ENCODE measurements at regions not wholly inside any gene's neighbourhood (a gene's known extent, or its start where the extent isn't known, plus 50 kb on each side); places are given as distances from the start of the nearest gene placed in this dataset.

DNA sequence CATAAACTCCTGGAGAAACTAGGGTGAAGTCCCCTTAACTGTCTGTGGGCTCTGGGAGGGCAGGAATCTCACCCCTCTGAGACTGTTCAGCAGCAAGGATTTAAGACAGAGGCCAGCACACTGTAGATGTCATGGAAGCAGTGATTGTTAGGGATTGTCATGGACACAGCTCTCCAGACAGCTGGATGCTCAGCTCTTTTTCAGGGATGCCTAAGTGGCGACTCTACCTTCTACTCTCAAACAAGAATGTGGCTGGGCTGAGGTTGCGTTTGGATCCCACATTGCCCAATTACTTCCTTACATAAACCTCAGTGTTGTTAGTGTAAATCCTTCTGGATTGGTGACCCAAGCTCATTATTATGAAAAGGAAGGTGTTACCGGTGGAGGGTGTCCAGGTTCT lies 291.9 kb upstream of the VCX3A start:
- no peaks in the 10 kb centered on the region for H4K20me1 ChIP-seq (ENCODE audit: insufficient read depth)
- TF ChIP-seq FOSL2 (IDR thresholded peaks at IDR 0.05; ENCODE audit: borderline replicate concordance, low read depth) (no peak), RFX5 (IDR thresholded peaks at IDR 0.05; ENCODE audit: low read length) (no peak), MXI1 (IDR thresholded peaks at IDR 0.05; ENCODE audit: low read depth, low read length) (no peak)
- TF ChIP-seq, protein P1, sequence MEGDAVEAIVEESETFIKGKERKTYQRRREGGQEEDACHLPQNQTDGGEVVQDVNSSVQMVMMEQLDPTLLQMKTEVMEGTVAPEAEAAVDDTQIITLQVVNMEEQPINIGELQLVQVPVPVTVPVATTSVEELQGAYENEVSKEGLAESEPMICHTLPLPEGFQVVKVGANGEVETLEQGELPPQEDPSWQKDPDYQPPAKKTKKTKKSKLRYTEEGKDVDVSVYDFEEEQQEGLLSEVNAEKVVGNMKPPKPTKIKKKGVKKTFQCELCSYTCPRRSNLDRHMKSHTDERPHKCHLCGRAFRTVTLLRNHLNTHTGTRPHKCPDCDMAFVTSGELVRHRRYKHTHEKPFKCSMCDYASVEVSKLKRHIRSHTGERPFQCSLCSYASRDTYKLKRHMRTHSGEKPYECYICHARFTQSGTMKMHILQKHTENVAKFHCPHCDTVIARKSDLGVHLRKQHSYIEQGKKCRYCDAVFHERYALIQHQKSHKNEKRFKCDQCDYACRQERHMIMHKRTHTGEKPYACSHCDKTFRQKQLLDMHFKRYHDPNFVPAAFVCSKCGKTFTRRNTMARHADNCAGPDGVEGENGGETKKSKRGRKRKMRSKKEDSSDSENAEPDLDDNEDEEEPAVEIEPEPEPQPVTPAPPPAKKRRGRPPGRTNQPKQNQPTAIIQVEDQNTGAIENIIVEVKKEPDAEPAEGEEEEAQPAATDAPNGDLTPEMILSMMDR (IDR thresholded peaks at IDR 0.05), result no peak
- TF ChIP-seq, protein P2, sequence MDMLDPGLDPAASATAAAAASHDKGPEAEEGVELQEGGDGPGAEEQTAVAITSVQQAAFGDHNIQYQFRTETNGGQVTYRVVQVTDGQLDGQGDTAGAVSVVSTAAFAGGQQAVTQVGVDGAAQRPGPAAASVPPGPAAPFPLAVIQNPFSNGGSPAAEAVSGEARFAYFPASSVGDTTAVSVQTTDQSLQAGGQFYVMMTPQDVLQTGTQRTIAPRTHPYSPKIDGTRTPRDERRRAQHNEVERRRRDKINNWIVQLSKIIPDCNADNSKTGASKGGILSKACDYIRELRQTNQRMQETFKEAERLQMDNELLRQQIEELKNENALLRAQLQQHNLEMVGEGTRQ (IDR thresholded peaks at IDR 0.05; ENCODE audit: borderline replicate concordance, low read depth, low read length), result no peak
- no peaks in the 10 kb centered on the region for H3K9me2 ChIP-seq
- WGBS (ENCODE audit: low lambda C conversion rate), result 13% methylated on average over 3 of the region's 3 CpGs
- H3K36me3 ChIP-seq (replicated peaks in 1 of 2; ENCODE audit: control insufficient read depth in 1 of 2, insufficient read depth in 2 of 2, low read length in 1 of 2), result no peaks in the 10 kb centered on the region
- H3K27me3 ChIP-seq (ENCODE audit: insufficient read depth), result no peaks in the 10 kb centered on the region
- H3K9me3 ChIP-seq, result peaks cover 4% of the 10 kb centered on the region; the same call in 1 of the 2 replicates
- no peak overlapping the region for H3K4me3 ChIP-seq (ENCODE audit: low read depth in 2 of 2, low read length in 1 of 2)
- no peak overlapping the region for H3K27ac ChIP-seq (ENCODE audit: low read depth in 2 of 2, low read length in 1 of 2)
- no peak overlapping the region for H3K9ac ChIP-seq
- no peak for DNase-seq
- ChIA-PET CTCF (no interaction called here), POLR2A (no interaction called here)
- H2AFZ ChIP-seq (ENCODE audit: low read depth), result no peak overlapping the region
- H3K79me2 ChIP-seq (ENCODE audit: insufficient read depth), result no peaks in the 10 kb centered on the region
- H3K4me2 ChIP-seq, result no peak overlapping the region
- no peaks in the 10 kb centered on the region for H3F3A ChIP-seq (replicated peaks; ENCODE audit: insufficient read depth)
- H3K4me1 ChIP-seq (ENCODE audit: control insufficient read depth in 1 of 2, insufficient read depth in 2 of 2, low read depth in 1 of 2, low read length in 1 of 2), result no peaks in the 10 kb centered on the region

DNA sequence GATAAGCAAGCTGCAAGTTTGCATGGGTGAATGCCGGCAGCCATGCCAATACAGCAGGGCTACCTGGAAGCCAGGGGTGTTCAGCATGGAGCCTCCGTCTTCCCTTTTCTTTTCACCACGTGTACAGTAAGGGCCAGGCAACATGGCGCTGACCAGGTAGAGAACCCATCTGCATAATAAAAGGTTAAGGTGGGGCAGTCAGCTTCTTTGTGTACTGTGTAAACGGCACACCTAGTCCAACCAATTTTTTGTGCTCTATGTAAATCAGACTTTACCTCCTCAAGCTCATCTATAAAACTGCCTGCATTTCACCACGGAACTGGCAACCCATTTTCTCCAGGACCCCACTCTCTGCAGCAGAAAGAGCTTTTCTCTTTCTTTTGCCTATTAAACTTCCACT lies 286.8 kb upstream of the VCX3A start:
- Histone ChIP-seq H3K36me3 (replicated peaks in 1 of 2; ENCODE audit: control insufficient read depth in 1 of 2, insufficient read depth in 2 of 2, low read length in 1 of 2) (no peaks in the 10 kb centered on the region), H2AFZ (ENCODE audit: low read depth) (no peak overlapping the region), H3K4me3 (ENCODE audit: low read depth in 2 of 2, low read length in 1 of 2) (no peak overlapping the region), H3F3A (replicated peaks; ENCODE audit: insufficient read depth) (no peaks in the 10 kb centered on the region), H3K27ac (ENCODE audit: low read depth in 2 of 2, low read length in 1 of 2) (no peak overlapping the region), H3K9me2 (no peaks in the 10 kb centered on the region), H3K4me1 (ENCODE audit: control insufficient read depth in 1 of 2, insufficient read depth in 2 of 2, low read depth in 1 of 2, low read length in 1 of 2) (no peaks in the 10 kb centered on the region), H3K9me3 (no peaks in the 10 kb centered on the region), H3K27me3 (ENCODE audit: insufficient read depth) (no peaks in the 10 kb centered on the region), H3K4me2 (no peak overlapping the region), H4K20me1 (ENCODE audit: insufficient read depth) (no peaks in the 10 kb centered on the region), H3K9ac (no peak overlapping the region), H3K79me2 (ENCODE audit: insufficient read depth) (no peaks in the 10 kb centered on the region)
- CTCF ChIA-PET, result no interaction called here
- no peak for DNase-seq
- POLR2A ChIA-PET, result no interaction called here
- no peak for TF ChIP-seq SMC3 (IDR thresholded peaks at IDR 0.05; ENCODE audit: low read depth, low read length)
- no peak for TF ChIP-seq GATA2 (CRISPR knock-in tag; IDR thresholded peaks at IDR 0.05)
- TF ChIP-seq TCF12 (IDR thresholded peaks at IDR 0.05), result no peak
- TF ChIP-seq, protein P3, sequence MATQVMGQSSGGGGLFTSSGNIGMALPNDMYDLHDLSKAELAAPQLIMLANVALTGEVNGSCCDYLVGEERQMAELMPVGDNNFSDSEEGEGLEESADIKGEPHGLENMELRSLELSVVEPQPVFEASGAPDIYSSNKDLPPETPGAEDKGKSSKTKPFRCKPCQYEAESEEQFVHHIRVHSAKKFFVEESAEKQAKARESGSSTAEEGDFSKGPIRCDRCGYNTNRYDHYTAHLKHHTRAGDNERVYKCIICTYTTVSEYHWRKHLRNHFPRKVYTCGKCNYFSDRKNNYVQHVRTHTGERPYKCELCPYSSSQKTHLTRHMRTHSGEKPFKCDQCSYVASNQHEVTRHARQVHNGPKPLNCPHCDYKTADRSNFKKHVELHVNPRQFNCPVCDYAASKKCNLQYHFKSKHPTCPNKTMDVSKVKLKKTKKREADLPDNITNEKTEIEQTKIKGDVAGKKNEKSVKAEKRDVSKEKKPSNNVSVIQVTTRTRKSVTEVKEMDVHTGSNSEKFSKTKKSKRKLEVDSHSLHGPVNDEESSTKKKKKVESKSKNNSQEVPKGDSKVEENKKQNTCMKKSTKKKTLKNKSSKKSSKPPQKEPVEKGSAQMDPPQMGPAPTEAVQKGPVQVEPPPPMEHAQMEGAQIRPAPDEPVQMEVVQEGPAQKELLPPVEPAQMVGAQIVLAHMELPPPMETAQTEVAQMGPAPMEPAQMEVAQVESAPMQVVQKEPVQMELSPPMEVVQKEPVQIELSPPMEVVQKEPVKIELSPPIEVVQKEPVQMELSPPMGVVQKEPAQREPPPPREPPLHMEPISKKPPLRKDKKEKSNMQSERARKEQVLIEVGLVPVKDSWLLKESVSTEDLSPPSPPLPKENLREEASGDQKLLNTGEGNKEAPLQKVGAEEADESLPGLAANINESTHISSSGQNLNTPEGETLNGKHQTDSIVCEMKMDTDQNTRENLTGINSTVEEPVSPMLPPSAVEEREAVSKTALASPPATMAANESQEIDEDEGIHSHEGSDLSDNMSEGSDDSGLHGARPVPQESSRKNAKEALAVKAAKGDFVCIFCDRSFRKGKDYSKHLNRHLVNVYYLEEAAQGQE (IDR thresholded peaks at IDR 0.05; ENCODE audit: low read depth, low read length), result no peak
- no peak for TF ChIP-seq POLR2AphosphoS5 (IDR thresholded peaks at IDR 0.05; ENCODE audit: low read depth, low read length)
- no peak for TF ChIP-seq TEAD4 (IDR thresholded peaks at IDR 0.05; ENCODE audit: borderline replicate concordance, insufficient read depth)
- no peak for TF ChIP-seq RFX5 (IDR thresholded peaks at IDR 0.05; ENCODE audit: low read length)
- TF ChIP-seq NRF1 (IDR thresholded peaks at IDR 0.05; ENCODE audit: low read depth, low read length), result no peak
- TF ChIP-seq, protein P4, sequence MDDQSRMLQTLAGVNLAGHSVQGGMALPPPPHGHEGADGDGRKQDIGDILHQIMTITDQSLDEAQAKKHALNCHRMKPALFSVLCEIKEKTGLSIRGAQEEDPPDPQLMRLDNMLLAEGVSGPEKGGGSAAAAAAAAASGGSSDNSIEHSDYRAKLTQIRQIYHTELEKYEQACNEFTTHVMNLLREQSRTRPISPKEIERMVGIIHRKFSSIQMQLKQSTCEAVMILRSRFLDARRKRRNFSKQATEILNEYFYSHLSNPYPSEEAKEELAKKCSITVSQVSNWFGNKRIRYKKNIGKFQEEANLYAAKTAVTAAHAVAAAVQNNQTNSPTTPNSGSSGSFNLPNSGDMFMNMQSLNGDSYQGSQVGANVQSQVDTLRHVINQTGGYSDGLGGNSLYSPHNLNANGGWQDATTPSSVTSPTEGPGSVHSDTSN (IDR thresholded peaks at IDR 0.05), result no peak
- TF ChIP-seq NFIC (IDR thresholded peaks at IDR 0.05; ENCODE audit: borderline replicate concordance), result no peak
- TF ChIP-seq, protein P5, sequence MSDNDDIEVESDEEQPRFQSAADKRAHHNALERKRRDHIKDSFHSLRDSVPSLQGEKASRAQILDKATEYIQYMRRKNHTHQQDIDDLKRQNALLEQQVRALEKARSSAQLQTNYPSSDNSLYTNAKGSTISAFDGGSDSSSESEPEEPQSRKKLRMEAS (IDR thresholded peaks at IDR 0.05; ENCODE audit: low read depth), result no peak
- no peak for TF ChIP-seq TAF1 (IDR thresholded peaks at IDR 0.05; ENCODE audit: borderline replicate concordance, low read depth, low read length)
- TF ChIP-seq RAD21 (IDR thresholded peaks at IDR 0.05; ENCODE audit: low read length), result no peak
- TF ChIP-seq ELF1 (IDR thresholded peaks at IDR 0.05), result no peak
- TF ChIP-seq FOXM1 (IDR thresholded peaks at IDR 0.05; ENCODE audit: low read depth), result no peak
- no peak for TF ChIP-seq EZH2phosphoT487 (IDR thresholded peaks at IDR 0.05; ENCODE audit: borderline replicate concordance, low read depth)
- no peak for TF ChIP-seq MXI1 (IDR thresholded peaks at IDR 0.05; ENCODE audit: low read depth, low read length)
- 32% methylated on average over 5 of the region's 6 CpGs for WGBS (ENCODE audit: low lambda C conversion rate)

Measured in SK-N-SH (cell line).